GM18909 (cell line): ENCODE measurements at regions not wholly inside any gene's neighbourhood (a gene's known extent, or its start where the extent isn't known, plus 50 kb on each side); places are given as distances from the start of the nearest gene placed in this dataset.

Experiments used
- ATAC-seq: cut with Tn5 transposase; IDR thresholded peaks from one replicate; pipeline ENCODE4 v1.9.1; 2021; ENCODE audit warnings: mild to moderate bottlenecking; ENCODE audit not compliant: unreplicated experiment, poor library complexity

DNA sequence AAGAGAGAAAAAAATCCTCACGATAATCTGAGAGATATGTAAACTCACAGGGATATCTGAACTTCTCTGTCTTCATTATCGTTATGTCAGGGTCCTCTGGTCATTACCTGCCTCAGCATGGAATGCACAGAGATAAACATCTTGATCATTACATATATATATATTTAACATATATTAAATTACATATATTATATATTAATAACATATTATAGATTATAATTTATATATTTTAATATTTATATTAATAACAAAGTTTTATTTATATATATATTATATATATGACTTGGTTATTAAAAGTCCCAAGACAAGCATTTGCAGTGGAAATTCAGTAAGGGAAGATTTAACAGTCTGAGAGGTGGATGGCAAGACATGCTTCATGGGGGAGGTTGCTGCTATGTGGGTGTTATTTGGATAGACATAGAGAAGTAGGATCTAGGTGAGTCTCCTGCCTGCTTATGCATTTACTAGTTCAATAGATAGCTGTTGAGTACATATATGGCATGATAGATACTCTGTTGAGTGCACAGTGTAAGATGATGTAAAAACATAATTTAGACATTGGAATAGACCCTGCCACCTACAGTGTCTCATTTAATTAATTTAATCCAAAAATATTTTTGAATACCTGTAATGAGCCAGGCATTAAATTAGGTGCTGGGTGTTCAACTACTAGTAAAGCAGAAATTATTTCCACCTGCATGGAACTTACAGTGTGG is 255.2 kb downstream of the RAD51AP2 start:
- no peak for ATAC-seq

DNA sequence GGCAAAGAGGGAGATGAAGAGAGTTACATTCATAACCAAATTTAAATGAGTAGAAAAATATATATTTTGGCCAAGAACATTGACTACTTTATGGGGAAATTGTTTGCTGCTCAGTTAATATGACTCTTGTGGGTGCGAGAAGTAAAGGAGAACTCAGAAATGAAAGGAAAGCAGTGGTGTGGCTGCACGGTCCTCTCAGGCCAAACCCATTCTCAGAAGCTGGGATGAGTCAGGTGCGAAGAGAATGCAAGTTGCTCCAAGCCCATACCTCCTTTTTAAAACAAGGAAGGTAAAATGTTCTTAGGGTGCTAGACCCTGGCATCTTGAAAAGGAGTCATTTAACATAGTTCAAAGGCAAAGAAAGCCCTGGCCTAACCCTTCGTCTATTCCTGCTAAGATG is 258.6 kb downstream of the RAD51AP2 start:
- ATAC-seq = no peak

DNA sequence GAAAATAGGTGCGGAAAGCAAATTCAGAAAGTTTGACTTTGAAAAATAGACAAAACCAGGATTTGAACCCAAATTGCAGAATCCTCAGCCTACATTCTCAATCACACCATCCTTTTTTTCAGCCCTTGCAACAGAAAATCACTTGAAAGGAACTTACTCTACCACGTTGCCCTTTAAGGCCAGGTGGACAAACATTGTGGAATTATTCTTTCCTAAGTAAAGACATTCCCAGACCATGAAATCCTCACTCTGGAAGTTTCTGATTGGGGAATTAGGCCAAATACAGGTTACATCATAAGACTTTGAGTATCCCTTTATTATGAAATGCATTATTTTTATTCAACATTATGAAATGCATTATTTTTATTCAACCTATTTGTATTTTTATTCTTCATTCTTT is 259.4 kb downstream of the RAD51AP2 start:
- ATAC-seq = no peak

DNA sequence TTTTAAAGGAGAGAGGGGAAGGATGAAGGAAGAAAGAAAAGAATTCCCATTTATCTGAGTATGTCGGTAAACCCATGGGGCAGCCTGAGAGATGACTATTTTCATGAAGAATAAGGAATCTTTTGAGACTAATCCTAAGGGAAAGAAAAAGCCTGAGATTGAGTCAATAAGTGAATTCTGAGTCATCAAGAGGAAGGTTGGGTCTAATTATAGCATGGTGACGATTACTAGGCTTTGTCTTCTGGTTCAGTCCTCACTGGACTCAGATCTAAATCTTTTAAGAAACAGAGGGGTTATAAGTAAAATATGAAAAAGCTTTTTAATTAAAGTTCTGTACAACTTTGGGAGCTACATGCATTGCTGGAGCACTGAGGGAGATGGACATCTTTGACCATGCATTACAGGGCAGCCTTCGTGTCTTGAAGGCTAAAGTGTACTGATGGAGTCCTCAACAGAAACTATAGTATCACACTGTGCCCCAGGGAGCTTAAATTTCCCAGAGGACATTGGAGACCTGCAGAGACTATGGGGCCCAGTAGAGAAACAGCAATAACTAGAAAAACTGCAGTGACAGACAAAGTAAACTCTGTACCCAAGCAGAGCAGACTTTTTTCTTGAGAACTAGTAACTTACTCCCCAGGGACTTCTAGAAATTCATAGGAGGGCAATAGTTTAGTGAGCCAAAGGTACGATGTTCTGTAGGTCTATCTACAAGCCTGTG is 260.9 kb downstream of the RAD51AP2 start:
- no peak for ATAC-seq

- ATAC-seq = no peak
These were observed 263.2 kb downstream of the RAD51AP2 start for GRCh38 chr2:17255071-17255470.

- no peak for ATAC-seq
These were observed 263.8 kb downstream of the RAD51AP2 start for GRCh38 chr2:17254421-17254820.

- no peak for ATAC-seq
These were observed 266.0 kb downstream of the RAD51AP2 start for GRCh38 chr2:17252258-17252657.

- ATAC-seq = no peak
These were observed 267.1 kb downstream of the RAD51AP2 start for GRCh38 chr2:17251171-17251570.

GRCh38 chr2:17249249-17249648 is 269.0 kb downstream of the RAD51AP2 start:
- no peak for ATAC-seq

- ATAC-seq = no peak
These were observed 272.3 kb downstream of the RAD51AP2 start for GRCh38 chr2:17245906-17246305.

DNA sequence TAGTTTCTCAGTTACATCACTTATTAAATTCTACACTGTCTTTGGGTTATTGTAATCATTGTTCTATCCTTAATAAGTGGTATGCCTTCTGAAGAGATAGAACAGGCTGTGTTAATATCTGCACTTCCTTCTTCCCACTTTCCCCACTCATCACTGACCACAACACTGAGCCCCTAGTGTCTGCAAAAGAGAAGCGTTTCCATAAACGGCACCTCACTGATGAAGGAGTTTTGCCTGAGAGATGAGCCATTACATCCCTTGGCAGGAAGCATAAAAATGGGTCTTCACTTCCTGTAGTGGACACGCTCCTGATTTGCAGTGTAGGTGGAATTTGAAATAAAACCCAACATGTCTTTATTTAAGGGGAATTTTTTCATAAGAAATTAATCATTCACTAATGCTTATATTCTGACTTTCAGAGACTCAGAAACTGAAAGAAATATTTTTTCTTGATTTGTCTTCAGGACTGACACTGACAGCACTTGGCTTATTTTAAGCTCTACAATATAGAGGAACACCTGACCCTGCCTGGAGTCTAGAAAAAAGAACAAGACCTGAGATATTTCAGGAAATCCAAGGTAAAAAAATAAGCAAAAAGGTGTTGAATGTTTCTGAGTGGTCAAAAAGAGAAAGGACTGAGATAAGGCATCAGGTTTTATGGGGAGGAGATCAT is 275.3 kb downstream of the RAD51AP2 start:
- no peak for ATAC-seq

GRCh38 chr2:17239550-17239949 is 278.7 kb downstream of the RAD51AP2 start:
- no peak for ATAC-seq

- no peak for ATAC-seq
These were observed 283.1 kb downstream of the RAD51AP2 start for GRCh38 chr2:17235167-17235566.

DNA sequence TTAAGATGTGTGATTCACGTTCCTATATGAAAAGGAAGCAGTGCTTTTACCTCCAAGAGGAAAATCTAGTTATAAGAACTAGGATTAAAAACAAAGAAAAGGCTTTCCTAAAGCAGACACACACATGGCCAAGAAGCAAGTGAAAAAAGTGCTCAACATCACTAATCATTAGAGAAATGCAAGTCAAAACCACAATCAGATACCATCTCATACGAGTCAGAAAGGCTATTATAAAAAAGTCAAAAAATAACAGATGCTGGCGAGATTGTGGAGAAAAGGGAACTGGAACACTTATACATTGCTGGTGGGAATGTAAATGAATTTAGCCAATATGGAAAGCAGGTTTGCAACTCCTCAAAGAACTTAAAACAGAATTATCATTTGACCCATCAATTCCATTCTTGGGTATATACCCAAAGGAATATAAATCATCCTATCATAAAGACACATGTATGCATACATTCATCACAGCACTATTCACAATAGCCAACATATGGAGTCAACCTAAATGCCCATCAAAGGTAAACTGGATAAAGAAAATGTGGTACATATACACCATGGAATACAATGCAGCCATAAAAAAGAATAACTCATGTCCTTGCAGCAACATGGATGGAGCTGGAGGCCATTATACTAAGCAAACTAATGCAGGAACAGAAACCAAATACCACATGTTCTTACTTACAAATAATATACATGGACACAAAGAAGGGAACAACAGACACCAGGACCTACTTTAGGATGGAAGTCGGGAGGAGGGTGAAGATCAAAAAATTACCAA is 285.3 kb downstream of the RAD51AP2 start:
- ATAC-seq = no peak

DNA sequence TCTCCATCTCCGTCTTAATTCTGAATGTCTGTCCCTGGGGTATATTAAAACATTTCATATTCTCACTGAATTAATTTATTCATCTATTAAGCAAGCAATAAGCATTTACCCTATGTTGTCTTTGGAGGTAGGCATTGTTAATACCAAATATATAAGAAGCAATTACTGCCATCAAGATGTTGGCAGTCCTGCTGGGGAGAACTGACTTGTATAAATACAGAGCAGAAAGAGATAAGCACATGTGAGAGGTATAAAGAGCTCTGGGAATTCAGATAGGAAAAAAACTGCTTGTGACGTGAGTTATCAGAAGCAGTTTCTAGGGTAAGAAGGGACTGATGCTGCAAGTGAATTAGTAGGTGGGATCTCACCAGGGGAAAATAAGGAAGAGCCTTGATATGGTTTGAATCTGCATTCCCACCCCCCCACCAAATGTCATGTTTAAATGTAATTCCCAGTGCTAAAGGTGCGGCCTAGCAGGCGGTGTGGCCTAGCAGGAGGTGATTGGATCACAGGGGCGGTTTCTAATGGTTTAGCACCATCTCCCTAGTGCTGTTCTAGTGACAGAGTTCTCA is 286.8 kb downstream of the RAD51AP2 start:
- ATAC-seq = no peak

- no peak for ATAC-seq
These were observed 288.8 kb downstream of the RAD51AP2 start for GRCh38 chr2:17229414-17229813.

DNA sequence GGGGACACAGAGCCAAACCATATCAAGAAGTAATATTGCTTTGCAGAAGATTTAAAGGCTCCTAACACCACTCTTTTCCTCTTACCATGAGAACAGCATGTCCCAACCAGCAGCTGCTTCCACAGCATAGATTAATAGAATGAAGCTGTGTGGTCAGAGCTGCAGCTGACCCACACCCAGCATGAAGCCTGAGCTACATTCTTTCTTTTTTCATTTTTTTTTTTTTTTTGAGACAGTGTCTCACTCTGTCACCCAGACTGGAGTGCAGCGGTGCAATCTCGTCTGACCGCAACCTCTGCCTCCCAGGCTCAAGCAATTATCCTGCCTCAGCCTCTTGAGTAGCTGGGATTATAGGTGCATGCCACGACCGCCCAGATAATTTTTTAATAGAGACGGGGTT is 289.8 kb downstream of the RAD51AP2 start:
- ATAC-seq = no peak

DNA sequence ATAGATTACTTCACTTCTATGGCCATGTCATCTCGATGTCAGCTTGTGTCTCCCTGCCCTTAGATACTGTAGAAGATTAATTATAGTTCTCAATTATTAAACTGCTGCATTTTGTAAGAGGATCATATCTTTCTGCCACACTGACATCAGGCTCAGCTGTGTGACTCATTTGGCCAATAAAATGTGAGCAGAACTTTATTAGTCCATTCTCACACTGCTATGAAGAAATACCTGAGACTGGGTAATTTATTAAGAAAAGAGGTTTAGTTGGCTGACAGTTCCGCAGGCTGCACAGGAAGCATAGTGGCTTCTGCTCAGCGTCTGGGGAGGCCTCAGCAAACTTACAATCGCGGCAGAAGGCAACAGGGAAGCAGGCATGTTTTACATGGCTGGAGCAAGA is 290.4 kb downstream of the RAD51AP2 start:
- ATAC-seq = no peak

DNA sequence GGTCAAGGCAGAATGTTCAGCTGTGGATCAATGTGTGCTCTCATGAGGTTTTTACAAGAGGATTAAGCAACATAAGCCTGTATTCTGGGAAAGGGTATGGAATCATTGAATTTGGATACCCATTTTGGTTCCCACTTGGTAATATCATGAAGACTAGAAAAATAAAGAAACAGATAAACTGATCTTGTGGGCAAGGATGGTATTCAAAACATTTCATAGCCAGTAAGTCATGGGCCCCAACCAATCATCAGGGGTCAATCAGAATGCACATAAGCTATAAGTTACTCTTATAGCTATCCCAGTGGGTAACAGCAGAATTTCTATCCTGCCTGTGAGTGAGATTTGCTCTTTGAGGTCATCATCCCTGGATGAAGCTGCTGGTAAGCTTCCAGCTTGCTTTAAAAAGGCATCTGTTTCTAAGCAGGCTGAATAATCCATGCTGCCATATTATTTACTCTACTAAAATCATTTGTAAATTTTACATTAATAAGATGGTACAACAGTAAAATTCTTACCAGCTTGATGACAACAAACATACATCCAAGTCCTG is 291.2 kb downstream of the RAD51AP2 start:
- no peak for ATAC-seq

- ATAC-seq = no peak
These were observed 295.0 kb downstream of the RAD51AP2 start for GRCh38 chr2:17223211-17223610.
